CD8-positive, alpha-beta memory T cell (primary cell): ENCODE measurements at regions not wholly inside any gene's neighbourhood (a gene's known extent, or its start where the extent isn't known, plus 50 kb on each side); places are given as distances from the start of the nearest gene placed in this dataset.
"Not testable (repeated sequence)": the region's sequence is repeated elsewhere in the genome, so short reads cannot be mapped to it uniquely, and the experiment has no call there.

Experiments used
- CTCF ChIA-PET: fragments of 350-600 bp; sonication (Branson Sonifier 250); formaldehyde crosslinking; loops from one replicate; lab custom pipeline; 2021; ENCODE audit warnings: antibody characterized with exemption; lab: Charles Lee
- POLR2A ChIA-PET: fragments of 350-600 bp; sonication (Branson Sonifier 250); formaldehyde crosslinking; loops from one replicate; lab custom pipeline; 2021; ENCODE audit warnings: antibody characterized with exemption; lab: Charles Lee
- DNase-seq, 5 donors: peaks; one replicate each; pipeline versions ENCODE4 v3.0.0 to v3.0.0-alpha.2; 2020 to 2022; ENCODE audit warnings: mixed read lengths in 1 of 5
- H3K27ac ChIP-seq: one replicate; pipeline ENCODE4 v1.7.0; 2013; ENCODE audit warnings: low read depth, mild to moderate bottlenecking, low read length, moderate library complexity
- H3K27me3 ChIP-seq: 2 replicates; pipeline ENCODE4 v1.7.0; 2013; ENCODE audit warnings: low read length, mild to moderate bottlenecking; ENCODE audit not compliant: insufficient read depth, poor library complexity, severe bottlenecking
- H3K36me3 ChIP-seq: 2 replicates; pipeline ENCODE4 v1.7.0; 2013; ENCODE audit warnings: mild to moderate bottlenecking, low read length, moderate library complexity; ENCODE audit not compliant: insufficient read depth
- H3K4me1 ChIP-seq: 2 replicates; pipeline ENCODE4 v1.7.0; 2013; ENCODE audit warnings: mild to moderate bottlenecking, low read length, moderate library complexity; ENCODE audit not compliant: insufficient read depth
- H3K4me3 ChIP-seq: 2 replicates; pipeline ENCODE4 v1.7.0; 2013; ENCODE audit warnings: mild to moderate bottlenecking, low read length
- H3K9me3 ChIP-seq: 2 replicates; pipeline ENCODE4 v1.7.0; 2013; ENCODE audit warnings: mild to moderate bottlenecking, low read length
- H3K27ac Mint-ChIP-seq, 8 donors: one replicate each; pipeline ENCODE4 v1.8.0; 2020 to 2021; ENCODE audit warnings: mixed read lengths in 8 of 8, mild to moderate bottlenecking in 6 of 8, inconsistent platforms in 3 of 8, moderate library complexity in 3 of 8
- H3K27me3 Mint-ChIP-seq, 2 donors: one replicate each; pipeline ENCODE4 v1.8.0; 2020 to 2021; ENCODE audit warnings: mixed read lengths in 2 of 2, mild to moderate bottlenecking in 1 of 2, moderate library complexity in 1 of 2
- H3K36me3 Mint-ChIP-seq, 3 donors: one replicate each; pipeline ENCODE4 v1.8.0; 2020 to 2021; ENCODE audit warnings: mixed read lengths in 3 of 3, inconsistent platforms in 1 of 3, mild to moderate bottlenecking in 1 of 3
- H3K4me1 Mint-ChIP-seq, 3 donors: one replicate each; pipeline ENCODE4 v1.8.0; 2020 to 2021; ENCODE audit warnings: mixed read lengths in 3 of 3, inconsistent platforms in 1 of 3, mild to moderate bottlenecking in 1 of 3
- H3K4me3 Mint-ChIP-seq, 7 donors: one replicate each; pipeline ENCODE4 v1.8.0; 2020 to 2021; ENCODE audit warnings: mixed read lengths in 7 of 7, mild to moderate bottlenecking in 6 of 7, moderate library complexity in 4 of 7, inconsistent platforms in 2 of 7
- H3K9me3 Mint-ChIP-seq, 5 donors: one replicate each; pipeline ENCODE4 v1.8.0; 2020 to 2022; ENCODE audit warnings: mixed read lengths in 5 of 5, mild to moderate bottlenecking in 3 of 5, moderate library complexity in 2 of 5, inconsistent platforms in 1 of 5

DNA sequence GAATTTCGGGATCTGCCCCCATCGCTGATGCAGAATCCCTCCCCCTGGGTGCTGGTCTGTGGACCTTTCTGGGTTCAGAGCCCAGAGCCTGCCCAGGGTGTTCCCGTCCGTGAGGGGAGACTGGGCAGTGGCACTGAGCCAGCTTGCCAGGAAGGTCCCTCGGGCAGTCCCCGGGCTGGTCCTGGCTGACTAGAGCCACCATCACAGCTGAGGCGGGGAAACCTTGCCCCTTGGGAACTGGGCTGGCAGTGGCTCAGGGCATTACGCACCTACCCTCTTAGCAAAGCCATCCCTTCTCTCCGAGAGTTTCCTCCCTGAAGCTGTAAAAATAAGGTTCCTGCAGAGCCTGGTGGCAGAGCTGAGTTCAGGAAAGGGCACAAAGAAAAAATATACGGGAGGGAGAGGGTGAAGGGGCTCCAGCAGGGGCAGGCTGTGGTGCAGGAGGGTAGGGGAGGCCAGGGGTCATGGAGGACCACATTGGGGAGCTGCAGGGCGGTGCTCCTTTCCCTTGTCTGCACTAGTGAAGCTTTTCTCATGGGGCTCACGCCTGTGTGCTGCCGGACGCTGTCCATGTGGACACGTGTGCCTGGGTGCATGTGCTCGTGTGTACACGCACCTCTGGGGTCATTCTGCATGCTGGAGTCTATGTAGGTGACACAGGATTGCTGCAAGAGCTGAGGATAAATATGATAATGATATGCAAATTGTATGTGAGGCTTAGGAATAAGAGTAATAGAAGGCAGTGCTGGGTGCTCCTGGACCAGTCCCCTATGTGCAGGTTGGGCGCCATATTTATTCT lies 118.9 kb downstream of the LHX2 start:
- Mint-ChIP-seq H3K9me3 (no peaks in the 10 kb centered on the region), H3K27ac (peak overlapping the region in 1 of 8 donors; percentile 74), H3K4me1 (peaks cover 5 to 8% (median 5%) of the 10 kb centered on the region in 3 donors), H3K27me3 (peaks cover 0 to 7% of the 10 kb centered on the region in 2 donors), H3K4me3 (no peak overlapping the region), H3K36me3 (no peaks in the 10 kb centered on the region)
- no peaks in the 10 kb centered on the region for H3K27me3 ChIP-seq
- no peak overlapping the region for H3K27ac ChIP-seq
- ChIA-PET POLR2A (no interaction called here), CTCF (no interaction called here)
- H3K9me3 ChIP-seq, result no peaks in the 10 kb centered on the region
- no peak overlapping the region for H3K4me3 ChIP-seq
- no peaks in the 10 kb centered on the region for H3K36me3 ChIP-seq
- DNase-seq, result no peak
- H3K4me1 ChIP-seq, result peaks cover 4% of the 10 kb centered on the region

DNA sequence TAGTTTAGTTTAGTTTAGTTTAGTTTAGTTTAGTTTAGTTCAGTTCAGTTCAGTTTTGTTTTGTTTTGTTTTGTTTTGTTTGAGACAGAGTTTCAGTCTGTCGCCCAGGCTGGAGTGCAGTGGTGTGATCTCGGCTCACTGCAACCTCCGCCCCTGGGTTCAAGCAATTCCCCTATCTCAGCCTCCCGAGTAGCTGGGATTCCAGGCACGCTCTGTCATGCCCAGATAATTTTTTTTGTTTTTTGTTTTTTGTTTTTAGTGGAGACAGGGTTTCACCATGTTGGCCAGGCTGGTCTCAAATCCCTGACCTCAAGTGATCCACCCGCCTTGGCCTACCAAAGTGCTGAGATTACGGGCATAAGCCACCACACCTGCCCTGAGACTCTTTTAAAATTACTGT lies 120.0 kb downstream of the LHX2 start:
- H3K27me3 ChIP-seq, H3K27ac Mint-ChIP-seq, H3K9me3 Mint-ChIP-seq, H3K27me3 Mint-ChIP-seq, H3K36me3 ChIP-seq, POLR2A ChIA-PET, H3K4me3 ChIP-seq, H3K4me1 ChIP-seq, H3K36me3 Mint-ChIP-seq, H3K4me3 Mint-ChIP-seq, H3K9me3 ChIP-seq, CTCF ChIA-PET, H3K27ac ChIP-seq, H3K4me1 Mint-ChIP-seq, DNase-seq: not testable (repeated sequence)

DNA sequence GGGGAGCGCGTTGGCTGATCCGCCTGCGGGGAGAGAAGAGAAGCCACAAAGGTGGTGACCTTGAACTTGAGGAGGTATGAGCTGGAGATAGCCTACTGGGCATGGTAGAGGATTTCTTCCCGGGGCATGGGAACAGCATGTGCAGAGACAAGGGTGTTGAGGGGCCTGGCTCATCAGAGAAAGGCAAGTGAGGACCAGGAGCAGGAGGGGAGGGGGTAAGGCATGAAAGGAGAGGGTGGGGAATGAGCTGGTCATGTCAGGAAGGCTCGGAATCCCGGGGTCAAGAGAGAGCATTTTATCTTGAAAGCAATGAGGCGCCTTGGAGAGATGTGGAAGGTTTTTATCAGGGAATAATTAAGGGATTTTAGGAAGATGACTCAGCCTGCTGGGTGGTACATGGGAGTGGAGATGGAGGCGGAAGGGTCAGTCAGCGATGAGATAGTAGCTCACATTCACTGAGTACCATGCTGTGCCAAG lies 121.1 kb downstream of the LHX2 start:
- Mint-ChIP-seq H3K27ac (peak overlapping the region in 2 of 8 donors; percentile 53 to 66), H3K4me3 (peak overlapping the region in 1 of 7 donors; percentile 37), H3K9me3 (no peaks in the 10 kb centered on the region), H3K27me3 (peaks cover 0 to 7% of the 10 kb centered on the region in 2 donors), H3K36me3 (no peaks in the 10 kb centered on the region), H3K4me1 (peaks cover 0 to 1% (median 0%) of the 10 kb centered on the region in 3 donors)
- Histone ChIP-seq H3K4me3 (no peak overlapping the region), H3K36me3 (no peaks in the 10 kb centered on the region), H3K27ac (no peak overlapping the region), H3K4me1 (no peaks in the 10 kb centered on the region), H3K27me3 (no peaks in the 10 kb centered on the region), H3K9me3 (no peaks in the 10 kb centered on the region)
- CTCF ChIA-PET, result interaction anchor here (1.2 kb wide), 1 partner anchor 10 kb away, joined by 3 read pairs; no protein-coding TSS in a partner anchor
- DNase-seq, result no peak
- POLR2A ChIA-PET, result no interaction called here

DNA sequence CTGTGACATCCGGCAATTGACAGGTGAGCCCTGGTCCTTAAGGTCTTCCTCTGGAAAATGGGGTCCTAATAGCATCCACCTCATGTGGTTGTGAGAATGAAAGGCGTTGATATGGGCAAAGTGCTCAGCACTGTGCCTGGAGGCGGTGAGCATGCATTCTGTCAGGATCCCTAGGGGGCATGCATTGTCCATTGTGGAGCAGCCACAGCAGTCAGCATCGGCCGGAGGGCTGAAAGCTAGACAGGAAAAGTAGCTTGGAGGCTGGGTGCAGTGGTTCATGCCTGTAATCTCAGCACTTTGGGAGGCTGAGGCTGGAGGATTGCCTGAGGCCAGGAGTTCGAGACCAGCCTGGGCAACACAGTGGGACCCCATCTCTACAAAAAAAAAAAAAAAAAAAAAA lies 122.2 kb downstream of the LHX2 start:
- no peak for DNase-seq
- Mint-ChIP-seq H3K27ac (no peak overlapping the region), H3K9me3 (no peaks in the 10 kb centered on the region)

DNA sequence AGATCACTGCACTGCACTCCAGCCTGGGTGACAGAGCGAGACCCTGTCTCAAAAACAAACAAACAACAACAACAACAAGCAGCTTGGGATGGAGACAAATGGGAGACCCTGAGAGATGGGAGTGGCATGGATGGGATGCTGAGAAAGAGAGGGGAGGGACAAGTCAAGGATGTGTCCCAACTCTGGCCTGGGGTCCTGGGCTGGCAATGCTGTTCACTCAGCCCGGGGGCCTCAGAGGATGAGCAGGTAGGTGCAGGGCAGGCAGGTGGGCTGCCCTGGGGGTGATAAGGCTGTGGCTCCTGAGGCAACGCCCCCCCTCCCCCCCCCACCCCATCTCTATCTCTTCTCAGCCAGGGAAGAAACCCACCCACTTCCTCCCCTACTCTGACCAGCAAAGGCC lies 123.0 kb downstream of the LHX2 start:
- POLR2A ChIA-PET, result no interaction called here
- CTCF ChIA-PET, result no interaction called here

More for the DNA sequence above, 122.2 kb downstream of the LHX2 start:
- Mint-ChIP-seq H3K27me3 (peaks cover 0 to 7% of the 10 kb centered on the region in 2 donors), H3K36me3 (no peaks in the 10 kb centered on the region), H3K4me3 (peak overlapping the region in 1 of 7 donors; percentile 26), H3K4me1 (peaks cover 0 to 1% (median 0%) of the 10 kb centered on the region in 3 donors)
- POLR2A ChIA-PET, result no interaction called here
- no peak overlapping the region for H3K4me3 ChIP-seq
- no peaks in the 10 kb centered on the region for H3K4me1 ChIP-seq
- no peak overlapping the region for H3K27ac ChIP-seq
- no peaks in the 10 kb centered on the region for H3K9me3 ChIP-seq
- CTCF ChIA-PET, result no interaction called here
- no peaks in the 10 kb centered on the region for H3K36me3 ChIP-seq
- H3K27me3 ChIP-seq, result no peaks in the 10 kb centered on the region

DNA sequence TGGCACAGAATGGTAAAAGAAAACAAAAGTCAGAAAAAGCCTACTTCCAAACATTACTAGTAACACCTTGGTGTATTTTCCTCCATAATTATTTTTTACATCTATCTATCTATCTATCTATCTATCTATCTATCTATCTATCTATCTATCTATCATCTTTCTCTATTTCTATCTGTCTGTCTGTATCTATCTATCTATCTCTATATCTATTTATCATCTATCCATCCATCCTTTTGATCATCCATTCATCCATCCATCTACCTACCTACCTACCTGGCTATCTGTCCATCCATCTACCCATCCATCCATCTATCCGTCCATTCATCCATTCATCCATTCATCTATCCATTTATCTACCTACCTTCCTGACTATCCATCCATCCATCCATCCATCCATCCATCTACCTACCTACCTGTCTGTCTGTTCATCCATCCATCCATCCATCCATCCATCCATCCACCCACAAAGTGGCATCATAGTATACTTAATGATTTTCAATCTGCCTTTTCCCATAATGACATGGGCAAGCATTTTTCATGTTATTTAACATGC lies 121.9 kb upstream of the NEK6 start:
- no peaks in the 10 kb centered on the region for H3K9me3 Mint-ChIP-seq

More for the DNA sequence above, 123.0 kb downstream of the LHX2 start:
- no peak overlapping the region for H3K27ac Mint-ChIP-seq
- DNase-seq, result no peak
- Histone ChIP-seq H3K4me1 (no peaks in the 10 kb centered on the region), H3K4me3 (no peak overlapping the region), H3K27ac (no peak overlapping the region), H3K36me3 (no peaks in the 10 kb centered on the region), H3K27me3 (no peaks in the 10 kb centered on the region), H3K9me3 (no peaks in the 10 kb centered on the region)
- no peak overlapping the region for H3K4me3 Mint-ChIP-seq
- peaks cover 0 to 1% (median 0%) of the 10 kb centered on the region in 3 donors for H3K4me1 Mint-ChIP-seq
- H3K27me3 Mint-ChIP-seq, result peaks cover 0 to 7% of the 10 kb centered on the region in 2 donors
- no peaks in the 10 kb centered on the region for H3K9me3 Mint-ChIP-seq
- no peaks in the 10 kb centered on the region for H3K36me3 Mint-ChIP-seq

DNA sequence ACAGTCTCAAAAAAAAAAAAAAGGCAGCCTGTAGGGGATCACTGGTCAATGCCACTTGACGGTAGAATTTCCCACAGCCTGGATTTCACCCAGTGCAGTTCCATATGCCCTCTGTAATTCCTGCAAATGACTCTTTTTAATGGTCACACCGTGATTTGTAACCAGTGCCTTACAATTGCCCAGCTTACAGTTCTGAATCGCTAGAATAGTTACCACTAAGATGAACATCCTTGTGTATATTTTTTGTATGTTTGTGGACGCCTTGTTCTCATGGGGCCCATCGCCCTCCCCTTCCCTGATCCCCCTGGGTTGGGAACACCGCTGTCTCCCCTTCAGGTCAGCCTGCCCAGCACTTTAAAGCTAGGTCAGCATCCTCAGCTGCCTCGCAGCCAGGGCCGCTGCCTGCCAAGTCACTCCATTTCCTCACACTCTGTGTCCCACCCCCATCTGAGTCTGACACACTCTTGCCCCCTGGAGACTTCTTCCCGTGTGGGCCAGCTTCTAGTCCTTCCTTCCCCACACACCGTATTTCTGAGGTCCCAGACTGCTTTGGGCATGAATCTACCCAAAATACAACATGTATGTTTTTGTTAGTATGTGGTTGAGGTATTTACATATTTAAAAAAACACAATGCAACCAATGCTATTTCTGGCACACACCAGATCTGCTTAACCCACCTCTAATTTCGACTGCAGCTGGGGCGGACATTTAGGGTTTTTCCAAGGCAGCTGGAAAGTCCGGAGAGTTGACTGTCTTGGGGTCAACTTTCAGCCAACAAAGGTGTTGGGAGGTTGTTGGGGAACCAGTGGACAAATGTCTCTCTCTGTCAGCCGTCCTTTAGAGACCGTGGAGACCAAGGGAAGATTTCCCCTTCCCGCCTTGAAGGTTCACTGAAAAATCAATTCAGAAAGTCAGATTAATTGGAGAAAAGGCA lies 120.5 kb upstream of the NEK6 start:
- Histone ChIP-seq H3K9me3 (no peaks in the 10 kb centered on the region), H3K4me1 (no peaks in the 10 kb centered on the region), H3K27ac (no peak overlapping the region), H3K36me3 (no peaks in the 10 kb centered on the region), H3K27me3 (no peaks in the 10 kb centered on the region), H3K4me3 (no peak overlapping the region)
- Mint-ChIP-seq H3K4me1 (peaks cover 0 to 1% (median 0%) of the 10 kb centered on the region in 3 donors), H3K9me3 (no peaks in the 10 kb centered on the region), H3K36me3 (no peaks in the 10 kb centered on the region), H3K27ac (peak overlapping the region in 1 of 8 donors; percentile 47), H3K27me3 (peaks cover 0 to 4% of the 10 kb centered on the region in 2 donors), H3K4me3 (no peak overlapping the region)
- POLR2A ChIA-PET, result interaction anchor here (0.6 kb wide), 1 partner anchor 947 kb away, joined by 4 read pairs; no protein-coding TSS in a partner anchor
- CTCF ChIA-PET, result interaction anchor here (1.2 kb wide), 1 partner anchor 10 kb away, joined by 4 read pairs; no protein-coding TSS in a partner anchor
- DNase-seq, result no peak

More for the DNA sequence above, 121.9 kb upstream of the NEK6 start:
- no peaks in the 10 kb centered on the region for H3K27me3 ChIP-seq
- no peaks in the 10 kb centered on the region for H3K36me3 ChIP-seq
- no peaks in the 10 kb centered on the region for H3K4me1 ChIP-seq
- no peak for DNase-seq
- ChIA-PET CTCF (interaction anchor here (1.2 kb wide), 1 partner anchor 8 kb away, joined by 4 read pairs; no protein-coding TSS in a partner anchor), POLR2A (no interaction called here)
- Mint-ChIP-seq H3K4me1 (peaks cover 0 to 1% (median 0%) of the 10 kb centered on the region in 3 donors), H3K27me3 (peaks cover 0 to 7% of the 10 kb centered on the region in 2 donors), H3K36me3 (no peaks in the 10 kb centered on the region), H3K4me3 (no peak overlapping the region), H3K27ac (peak overlapping the region in 2 of 8 donors; percentile 5 to 35)
- H3K27ac ChIP-seq, result no peak overlapping the region
- H3K9me3 ChIP-seq, result no peaks in the 10 kb centered on the region
- H3K4me3 ChIP-seq, result no peak overlapping the region
